Mammary epithelial cell (primary cell): ENCODE measurements at regions not wholly inside any gene's neighbourhood (a gene's known extent, or its start where the extent isn't known, plus 50 kb on each side); places are given as distances from the start of the nearest gene placed in this dataset.
"Not testable (repeated sequence)": the region's sequence is repeated elsewhere in the genome, so short reads cannot be mapped to it uniquely, and the experiment has no call there.

Source experiments
- CTCF ChIP-seq, 2 donors: IDR thresholded peaks in 1 of 2; conservative IDR thresholded peaks in 1 of 2; 2 replicates each; pipeline ENCODE4 v1.5.1; 2011 to 2012; ENCODE audit warnings: inconsistent platforms in 2 of 2, low read length in 2 of 2, mild to moderate bottlenecking in 2 of 2, control low read depth in 1 of 2, low read depth in 1 of 2; ENCODE audit not compliant: insufficient read depth in 1 of 2; ENCODE audit errors: extremely low read depth in 1 of 2
- EZH2 ChIP-seq: IDR thresholded peaks from 2 replicates; pipeline ENCODE4 v1.6.1; 2012; ENCODE audit warnings: low read length, inconsistent platforms, borderline replicate concordance

GRCh38 chr12:66825921-66826320, 147.0 kb upstream of the GRIP1 start:
- not testable (repeated sequence) for TF ChIP-seq CTCF (conservative IDR thresholded peaks at IDR 0.05 in 1 of 2, IDR thresholded peaks at IDR 0.05 in 1 of 2; ENCODE audit: extremely low read depth in 1 of 2, insufficient read depth in 1 of 2, low read depth in 1 of 2, low read length in 2 of 2); EZH2
